ENCODE measurements at regions not wholly inside any gene's neighbourhood (a gene's known extent, or its start where the extent isn't known, plus 50 kb on each side); places are given as distances from the start of the nearest gene placed in this dataset.

DNA sequence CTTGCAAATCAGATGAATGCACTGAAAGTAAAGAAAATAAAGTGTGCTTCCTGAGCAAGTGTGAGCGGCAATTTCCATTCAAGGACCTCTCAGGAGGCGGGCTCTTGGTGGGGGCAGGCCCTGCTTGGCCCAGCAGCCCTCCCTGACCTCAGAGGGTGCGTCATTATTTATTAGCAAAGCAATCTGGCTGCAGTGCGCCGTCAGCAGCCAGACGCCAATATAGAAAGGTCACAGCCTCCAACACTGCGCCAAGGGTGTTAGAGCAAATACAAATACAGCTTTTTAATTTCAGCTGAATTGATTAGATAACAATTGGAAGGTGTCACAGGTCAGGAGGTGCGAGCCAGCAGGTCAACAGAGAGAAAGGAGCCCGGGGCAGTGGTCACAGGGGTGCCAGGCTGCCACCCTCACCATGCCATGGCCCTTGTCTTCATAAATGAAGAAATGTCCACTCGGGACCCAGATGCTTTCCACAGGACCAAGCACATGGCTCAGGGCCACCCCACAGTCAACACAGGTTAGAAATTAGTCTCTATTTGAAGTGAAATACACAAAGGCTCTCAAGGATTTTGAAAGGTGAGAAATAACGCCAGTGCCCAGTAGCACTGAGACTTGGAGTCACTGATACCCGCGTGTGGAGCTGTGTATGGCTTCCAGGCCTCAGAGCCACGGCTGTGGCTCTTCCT lies 309.8 kb downstream of the IRX2 start:
- H3K36me3 ChIP-seq = no peaks in the 10 kb centered on the region
- H3K4me3 ChIP-seq = no peak overlapping the region
- TF ChIP-seq POLR2AphosphoS5 (IDR thresholded peaks at IDR 0.05) (no peak), POLR2A (IDR thresholded peaks at IDR 0.05) (no peak), EP300 (IDR thresholded peaks at IDR 0.05) (no peak)
- TF ChIP-seq, protein P1, sequence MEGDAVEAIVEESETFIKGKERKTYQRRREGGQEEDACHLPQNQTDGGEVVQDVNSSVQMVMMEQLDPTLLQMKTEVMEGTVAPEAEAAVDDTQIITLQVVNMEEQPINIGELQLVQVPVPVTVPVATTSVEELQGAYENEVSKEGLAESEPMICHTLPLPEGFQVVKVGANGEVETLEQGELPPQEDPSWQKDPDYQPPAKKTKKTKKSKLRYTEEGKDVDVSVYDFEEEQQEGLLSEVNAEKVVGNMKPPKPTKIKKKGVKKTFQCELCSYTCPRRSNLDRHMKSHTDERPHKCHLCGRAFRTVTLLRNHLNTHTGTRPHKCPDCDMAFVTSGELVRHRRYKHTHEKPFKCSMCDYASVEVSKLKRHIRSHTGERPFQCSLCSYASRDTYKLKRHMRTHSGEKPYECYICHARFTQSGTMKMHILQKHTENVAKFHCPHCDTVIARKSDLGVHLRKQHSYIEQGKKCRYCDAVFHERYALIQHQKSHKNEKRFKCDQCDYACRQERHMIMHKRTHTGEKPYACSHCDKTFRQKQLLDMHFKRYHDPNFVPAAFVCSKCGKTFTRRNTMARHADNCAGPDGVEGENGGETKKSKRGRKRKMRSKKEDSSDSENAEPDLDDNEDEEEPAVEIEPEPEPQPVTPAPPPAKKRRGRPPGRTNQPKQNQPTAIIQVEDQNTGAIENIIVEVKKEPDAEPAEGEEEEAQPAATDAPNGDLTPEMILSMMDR (IDR thresholded peaks at IDR 0.05) = no peak
- H3K9me3 ChIP-seq = no peaks in the 10 kb centered on the region
- H3K4me1 ChIP-seq = no peaks in the 10 kb centered on the region
- no peak for DNase-seq (ENCODE audit: low spot score in 2 of 2)
- H3K27ac ChIP-seq = no peak overlapping the region
- peaks cover 3% of the 10 kb centered on the region for H3K27me3 ChIP-seq
- 76% methylated on average over 11 of the region's 14 CpGs for WGBS

DNA sequence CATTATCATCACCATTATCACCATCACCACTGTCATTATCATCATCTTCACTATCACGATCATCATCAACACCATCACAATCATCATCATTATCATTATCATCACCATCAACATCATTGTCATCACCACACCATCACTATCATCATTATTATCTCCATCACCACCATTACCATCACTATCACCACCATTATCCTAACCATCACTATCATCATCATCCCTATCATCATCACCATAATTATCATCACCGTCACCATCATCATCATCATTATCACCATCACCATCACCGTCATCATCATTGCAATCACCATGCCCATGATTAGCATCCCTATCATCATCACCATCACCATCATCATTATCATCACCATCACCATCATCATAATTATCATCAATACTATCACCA lies 311.9 kb downstream of the IRX2 start:
- WGBS = 95% methylated on average over 3 of the region's 3 CpGs
- Histone ChIP-seq H3K27me3 (no peaks in the 10 kb centered on the region), H3K4me3 (no peak overlapping the region), H3K9me3 (no peaks in the 10 kb centered on the region), H3K27ac (no peak overlapping the region), H3K4me1 (no peaks in the 10 kb centered on the region), H3K36me3 (no peaks in the 10 kb centered on the region)
- no peak for DNase-seq (ENCODE audit: low spot score in 2 of 2)
- TF ChIP-seq POLR2AphosphoS5 (IDR thresholded peaks at IDR 0.05) (no peak), POLR2A (IDR thresholded peaks at IDR 0.05) (no peak), EP300 (IDR thresholded peaks at IDR 0.05) (no peak)
- TF ChIP-seq, protein P1 (IDR thresholded peaks at IDR 0.05) = no peak

DNA sequence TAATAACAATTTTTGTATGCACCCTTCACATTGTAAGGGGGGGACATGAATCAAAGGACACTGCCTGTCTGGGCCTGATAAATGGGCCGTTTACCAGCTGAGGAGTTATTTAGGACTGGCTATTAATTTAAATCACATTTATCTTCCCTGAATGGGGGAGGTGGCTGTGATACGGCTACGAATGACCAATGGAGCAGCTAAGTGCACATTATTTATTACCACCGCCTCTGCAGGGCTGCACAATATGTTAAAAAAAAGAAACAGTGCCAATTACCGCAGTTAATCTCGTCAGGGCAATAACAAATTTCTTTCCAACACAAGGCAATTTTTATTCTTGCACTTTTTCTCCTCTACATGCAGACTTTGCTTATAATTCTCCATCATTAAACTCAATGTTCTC lies 318.4 kb downstream of the IRX2 start:
- H3K9me3 ChIP-seq = no peaks in the 10 kb centered on the region
- TF ChIP-seq POLR2A (IDR thresholded peaks at IDR 0.05) = no peak
- no peak for TF ChIP-seq EP300 (IDR thresholded peaks at IDR 0.05)
- TF ChIP-seq, protein P1 (IDR thresholded peaks at IDR 0.05) = no peak
- 59% methylated on average over 6 of the region's 6 CpGs for WGBS

DNA sequence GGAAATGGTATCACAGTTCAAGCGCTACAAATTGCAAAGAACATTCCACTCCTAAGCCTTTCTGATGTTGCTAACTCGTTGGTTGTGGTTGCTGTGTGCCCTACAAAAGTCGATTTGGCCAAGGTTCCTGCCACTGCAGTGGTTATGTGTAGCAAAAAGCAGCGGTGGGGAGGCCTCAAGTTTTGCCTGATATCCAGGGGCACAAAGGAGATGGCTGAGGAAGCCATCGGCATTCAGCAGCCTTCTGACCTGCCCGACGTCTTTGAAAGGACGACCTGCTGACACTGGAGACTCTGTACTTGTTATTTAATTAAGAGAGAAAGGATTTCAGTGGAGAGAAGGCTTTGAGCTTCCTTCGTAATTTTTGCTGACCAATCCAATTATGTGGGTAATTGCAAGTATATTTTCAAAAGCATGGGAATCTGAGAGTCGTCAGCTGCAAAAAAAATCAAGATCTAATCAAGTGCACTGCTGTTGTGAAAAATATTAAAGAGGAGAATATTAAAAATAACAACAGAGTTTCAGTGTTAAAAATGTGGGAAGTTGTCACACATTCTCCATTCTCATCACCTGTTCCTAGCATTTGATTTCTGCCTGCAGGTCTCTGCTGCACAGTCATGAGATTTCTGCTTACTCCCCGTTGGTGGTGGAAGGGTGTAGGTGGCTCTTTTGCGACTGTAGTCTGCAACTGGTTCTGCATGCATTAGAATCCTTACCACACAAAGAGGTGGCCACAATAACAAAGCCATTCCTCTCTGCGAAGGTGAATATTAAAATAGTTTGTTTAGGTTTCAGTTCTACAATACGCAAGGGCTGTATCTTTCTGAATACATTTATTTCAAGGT lies 319.2 kb downstream of the IRX2 start:
- no peak overlapping the region for H3K4me3 ChIP-seq
- TF ChIP-seq EP300 (IDR thresholded peaks at IDR 0.05) (no peak), POLR2AphosphoS5 (IDR thresholded peaks at IDR 0.05) (no peak), POLR2A (IDR thresholded peaks at IDR 0.05) (no peak)
- TF ChIP-seq, protein P1 (IDR thresholded peaks at IDR 0.05) = no peak
- no peak overlapping the region for H3K27ac ChIP-seq
- no peaks in the 10 kb centered on the region for H3K36me3 ChIP-seq
- no peak for DNase-seq (ENCODE audit: low spot score in 2 of 2)
- 74% methylated on average over 14 of the region's 14 CpGs for WGBS
- no peaks in the 10 kb centered on the region for H3K4me1 ChIP-seq
- no peaks in the 10 kb centered on the region for H3K9me3 ChIP-seq
- peaks cover 7% of the 10 kb centered on the region for H3K27me3 ChIP-seq

More for the DNA sequence above, 318.4 kb downstream of the IRX2 start:
- no peak overlapping the region for H3K27ac ChIP-seq
- no peaks in the 10 kb centered on the region for H3K36me3 ChIP-seq
- DNase-seq (ENCODE audit: low spot score in 2 of 2) = no peak
- no peak overlapping the region for H3K4me3 ChIP-seq
- H3K27me3 ChIP-seq = peaks cover 7% of the 10 kb centered on the region
- no peaks in the 10 kb centered on the region for H3K4me1 ChIP-seq

DNA sequence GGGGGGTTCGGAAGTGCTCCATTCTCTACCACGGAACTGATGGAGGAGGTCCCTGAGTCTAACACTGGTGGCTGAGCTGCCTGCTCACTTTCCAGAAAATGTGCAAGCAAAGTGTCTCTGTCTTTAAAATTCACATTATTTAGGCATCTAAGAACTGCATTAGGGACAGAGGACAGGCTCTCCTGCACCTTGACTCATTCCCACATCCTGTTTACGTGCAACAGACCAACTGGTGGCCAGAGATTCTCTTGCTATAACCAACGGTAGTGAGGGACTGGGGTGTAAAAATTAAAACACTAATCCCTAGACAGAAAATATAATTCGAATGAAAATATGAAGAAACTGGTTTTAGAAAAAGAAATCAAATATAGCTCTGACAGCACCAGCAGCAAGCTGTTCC lies 320.9 kb downstream of the IRX2 start:
- TF ChIP-seq POLR2AphosphoS5 (IDR thresholded peaks at IDR 0.05) (no peak), EP300 (IDR thresholded peaks at IDR 0.05) (no peak)
- DNase-seq (ENCODE audit: low spot score in 2 of 2) = no peak

More for the DNA sequence above, 320.9 kb downstream of the IRX2 start:
- Histone ChIP-seq H3K36me3 (no peaks in the 10 kb centered on the region), H3K4me3 (no peak overlapping the region), H3K9me3 (no peaks in the 10 kb centered on the region), H3K4me1 (no peaks in the 10 kb centered on the region), H3K27me3 (peaks cover 7% of the 10 kb centered on the region), H3K27ac (no peak overlapping the region)
- 83% methylated on average over 5 of the region's 5 CpGs for WGBS

Data from suprapubic skin (tissue), 4 donors.